Fibroblast of skin of left quadriceps (primary cell): ENCODE measurements at regions not wholly inside any gene's neighbourhood (a gene's known extent, or its start where the extent isn't known, plus 50 kb on each side); places are given as distances from the start of the nearest gene placed in this dataset.

ENCODE experiments used
- DNase-seq, 2 experiments: peaks; one replicate each; pipeline ENCODE4 v3.0.0-alpha.2; 2013; ENCODE audit warnings: low read depth in 2 of 2

DNA sequence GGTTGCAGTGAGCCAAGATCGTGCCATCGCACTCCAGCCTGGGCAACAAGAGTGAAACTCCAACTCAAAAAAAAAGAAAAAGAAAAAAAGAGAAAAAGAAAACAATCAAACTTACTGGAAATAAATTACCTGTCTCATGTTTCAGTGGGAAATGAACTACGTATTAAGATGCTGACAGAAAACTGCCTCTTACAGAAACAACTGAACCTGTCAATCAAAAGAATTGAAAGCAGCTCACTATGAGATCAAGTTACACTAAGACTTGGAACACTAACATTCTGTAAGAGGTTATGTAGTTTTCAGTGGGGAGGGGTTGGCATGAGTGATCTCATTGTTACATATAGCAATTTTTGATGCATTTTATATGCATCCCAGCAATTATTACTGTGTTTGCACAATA, 64.4 kb upstream of the SPATA31E1 start:
- DNase-seq: no peak

DNA sequence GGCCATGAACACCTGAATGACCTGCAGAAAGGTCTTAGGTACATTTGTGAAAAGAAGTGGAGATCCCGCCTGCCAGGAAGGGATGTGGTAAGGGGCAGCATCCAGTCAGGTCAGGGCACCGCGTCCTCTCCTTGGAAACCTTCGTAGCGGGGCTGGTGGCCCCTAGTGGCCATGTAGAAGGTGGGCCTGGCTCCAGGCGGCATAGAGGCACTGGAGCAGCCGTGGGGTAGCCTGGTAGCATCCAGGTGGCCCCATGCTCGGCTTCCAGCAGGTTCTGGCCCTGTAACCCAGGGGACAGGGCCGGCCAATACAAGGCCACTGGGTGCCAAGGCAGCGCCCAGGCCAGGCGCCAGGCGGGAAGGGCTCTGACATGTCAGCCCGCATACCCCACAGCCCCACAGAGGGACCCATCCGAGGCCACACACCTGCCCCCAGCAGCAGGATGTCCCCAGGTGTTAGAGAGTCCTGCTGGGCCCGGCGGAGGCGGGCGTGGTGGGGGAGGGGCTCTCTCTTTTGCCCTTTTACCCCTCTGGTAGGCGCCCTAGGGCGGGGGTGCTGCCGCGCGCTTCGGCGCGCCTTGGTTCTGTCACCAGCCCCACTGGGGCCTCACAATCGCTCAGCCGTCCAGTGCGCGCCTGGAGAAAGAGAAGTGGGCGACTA, 58.3 kb upstream of the SPATA31E1 start:
- no peak for DNase-seq

DNA sequence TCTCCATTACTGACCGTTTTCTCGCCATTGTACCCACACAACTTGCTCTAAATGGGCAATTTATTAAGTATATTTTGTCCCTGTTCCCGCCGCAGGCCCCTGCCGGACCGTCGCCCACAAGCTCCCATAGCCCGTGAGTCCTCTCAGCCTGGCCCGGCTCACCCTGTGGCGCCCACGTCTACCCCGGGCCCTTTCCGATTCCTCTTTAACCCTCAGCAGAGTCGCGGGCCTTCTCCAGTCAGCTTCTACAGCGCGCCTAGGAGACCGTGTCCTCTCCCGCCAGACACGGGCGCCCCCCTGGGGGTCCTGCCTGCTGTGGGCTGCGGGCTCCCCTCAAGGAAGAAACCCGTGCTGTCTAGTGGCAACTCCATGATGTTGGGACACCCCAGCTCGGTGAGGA, 57.8 kb upstream of the SPATA31E1 start:
- no peak for DNase-seq

DNA sequence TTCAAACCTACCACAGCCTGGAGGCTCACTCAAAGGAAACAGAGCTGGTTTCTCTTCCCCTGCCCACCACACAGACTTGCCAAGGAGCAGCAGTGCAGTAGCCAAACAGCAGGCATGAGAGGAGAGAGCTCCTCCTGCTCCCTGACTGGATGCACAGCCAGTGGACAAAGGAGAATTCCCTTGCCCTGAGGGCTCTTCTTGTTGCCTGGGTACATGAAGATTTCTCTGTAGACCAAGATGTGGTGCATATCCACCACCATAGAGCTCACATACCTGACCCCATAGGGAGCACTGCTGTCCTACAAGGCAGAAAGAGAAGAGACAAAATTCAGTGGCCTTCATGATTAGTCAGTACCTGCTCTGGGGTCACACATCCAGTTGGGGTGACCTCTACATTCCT, 56.3 kb upstream of the SPATA31E1 start:
- no peak for DNase-seq

DNA sequence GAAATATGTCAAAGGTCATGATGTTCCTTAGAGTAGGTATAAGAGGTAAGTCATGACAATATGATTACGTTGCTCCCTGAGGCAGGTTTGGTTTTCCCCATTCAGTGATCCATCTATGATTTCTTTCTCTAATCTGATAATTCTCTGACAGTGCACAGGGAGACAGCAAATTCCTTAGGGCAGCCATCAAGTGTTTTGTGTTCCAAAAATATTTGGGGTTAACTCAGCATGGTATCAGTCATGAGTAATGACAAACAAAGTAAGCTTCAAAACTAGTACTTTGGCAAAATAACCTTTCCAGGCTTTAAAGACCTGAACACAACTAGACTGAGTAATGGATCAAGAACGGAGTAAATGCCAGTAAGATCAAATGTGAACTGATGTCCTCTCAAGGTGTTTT, 55.3 kb upstream of the SPATA31E1 start:
- no peak for DNase-seq

DNA sequence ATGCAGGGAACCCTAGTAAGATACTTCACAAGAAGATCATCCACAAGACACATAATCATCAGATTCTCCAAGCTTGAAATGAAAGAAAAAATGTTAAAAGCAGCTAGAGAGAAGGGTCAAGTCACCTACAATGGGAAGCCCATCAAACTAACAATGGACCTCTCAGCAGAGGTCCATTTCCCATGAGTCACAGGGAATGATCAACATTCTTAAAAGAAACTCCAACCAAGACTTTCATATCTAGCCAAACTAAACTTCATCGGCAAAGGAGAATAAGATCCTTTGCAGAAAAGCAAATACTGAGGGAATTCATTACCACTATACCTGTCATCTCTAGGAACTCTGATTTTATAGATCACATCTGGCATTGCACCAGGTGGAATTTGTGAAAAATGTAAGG, 52.9 kb upstream of the SPATA31E1 start:
- DNase-seq: no peak

DNA sequence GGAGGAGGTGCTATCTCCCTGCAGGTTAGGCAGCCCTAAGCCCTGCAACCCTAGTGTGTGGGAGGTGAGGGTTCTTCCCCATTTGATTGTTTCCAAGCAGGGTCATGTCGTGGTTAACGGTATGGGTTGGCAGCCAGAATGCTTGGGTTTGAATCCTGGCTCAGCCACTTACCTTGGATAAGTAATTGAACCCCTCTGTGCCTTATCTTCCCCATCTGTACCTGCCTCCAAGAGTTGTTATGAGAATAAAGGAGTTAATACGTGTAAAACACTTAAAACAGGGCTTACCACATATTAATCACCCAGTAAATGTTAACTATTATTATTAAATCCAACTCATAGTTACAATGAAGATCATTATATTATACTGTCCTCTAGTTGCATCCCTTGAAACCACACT, 52.2 kb upstream of the SPATA31E1 start:
- no peak for DNase-seq

DNA sequence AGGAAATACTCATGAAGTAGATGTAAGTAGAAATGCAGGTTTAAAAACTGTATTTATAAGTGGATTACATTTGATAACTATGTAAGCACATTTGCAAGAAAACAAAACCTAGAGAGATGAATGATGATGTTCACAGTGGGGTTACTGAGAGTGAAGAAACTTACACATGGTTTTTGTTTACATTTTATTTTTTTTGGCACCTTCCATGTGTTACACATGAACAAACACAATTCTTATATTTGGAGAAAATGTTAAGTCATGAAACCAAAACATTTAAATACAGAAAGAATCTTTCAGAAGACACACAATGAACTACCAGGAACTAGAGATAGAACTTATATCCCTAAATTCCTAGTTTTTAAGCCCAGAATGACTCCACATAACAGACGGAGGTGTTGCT, 51.5 kb upstream of the SPATA31E1 start:
- no peak for DNase-seq
